Activated naive CD4-positive, alpha-beta T cell treated with anti-CD3 and anti-CD28 coated beads for 36 hours (primary cell): ENCODE measurements at regions not wholly inside any gene's neighbourhood (a gene's known extent, or its start where the extent isn't known, plus 50 kb on each side); places are given as distances from the start of the nearest gene placed in this dataset.
A peak's percentile ranks its signal among the peaks of the same experiment; 100 is the strongest.

ENCODE experiments used
- CTCF ChIA-PET: fragments of 350-600 bp; sonication (Branson Sonifier 250); formaldehyde crosslinking; loops from one replicate; lab custom pipeline; 2021; ENCODE audit warnings: antibody characterized with exemption; lab: Charles Lee
- DNase-seq: peaks from one replicate; pipeline ENCODE4 v3.0.0-alpha.2; 2020
- H3K27ac Mint-ChIP-seq: one replicate; pipeline ENCODE4 v1.8.0; 2021; ENCODE audit warnings: mild to moderate bottlenecking, mixed read lengths
- H3K27me3 Mint-ChIP-seq: one replicate; pipeline ENCODE4 v1.8.0; 2021; ENCODE audit warnings: low read depth, mixed read lengths
- H3K36me3 Mint-ChIP-seq: one replicate; pipeline ENCODE4 v1.8.0; 2021; ENCODE audit warnings: low read depth, mixed read lengths
- H3K4me1 Mint-ChIP-seq: one replicate; pipeline ENCODE4 v1.8.0; 2021; ENCODE audit warnings: low read depth, mixed read lengths
- H3K4me3 Mint-ChIP-seq: one replicate; pipeline ENCODE4 v1.8.0; 2021; ENCODE audit warnings: mild to moderate bottlenecking, moderate library complexity, mixed read lengths
- H3K9me3 Mint-ChIP-seq: one replicate; pipeline ENCODE4 v1.8.0; 2021; ENCODE audit warnings: mixed read lengths
- intact Hi-C: fragments of 100-400 bp; cut with micrococcal nuclease; formaldehyde crosslinking; loops from one replicate; pipeline ENCODE4 v1.15.1; 2023

GRCh38 chr2:9099341-9099751 is 95.9 kb upstream of the MBOAT2 start:
- DNase-seq = no peak
- no peak overlapping the region for H3K27ac Mint-ChIP-seq
- H3K27me3 Mint-ChIP-seq = peaks cover 11% of the 10 kb centered on the region
- H3K4me1 Mint-ChIP-seq = peaks cover 2% of the 10 kb centered on the region
- H3K4me3 Mint-ChIP-seq = no peak overlapping the region
- CTCF ChIA-PET = no interaction called here
- H3K36me3 Mint-ChIP-seq = no peaks in the 10 kb centered on the region
- H3K9me3 Mint-ChIP-seq = no peaks in the 10 kb centered on the region
- intact Hi-C loops = no loop called here

- no peak for DNase-seq
Observed at GRCh38 chr2:9097892-9098291, 94.4 kb upstream of the MBOAT2 start.

GRCh38 chr2:9097239-9097638 is 93.8 kb upstream of the MBOAT2 start:
- Mint-ChIP-seq H3K4me3 (no peak overlapping the region), H3K27me3 (peaks cover 25% of the 10 kb centered on the region), H3K36me3 (no peaks in the 10 kb centered on the region), H3K9me3 (no peaks in the 10 kb centered on the region), H3K27ac (no peak overlapping the region), H3K4me1 (peaks cover 2% of the 10 kb centered on the region)
- intact Hi-C loops = no loop called here
- CTCF ChIA-PET = no interaction called here
- no peak for DNase-seq

More at GRCh38 chr2:9097892-9098291, 94.4 kb upstream of the MBOAT2 start:
- peaks cover 20% of the 10 kb centered on the region for H3K27me3 Mint-ChIP-seq
- no peak overlapping the region for H3K27ac Mint-ChIP-seq
- H3K36me3 Mint-ChIP-seq = no peaks in the 10 kb centered on the region
- H3K4me1 Mint-ChIP-seq = peaks cover 2% of the 10 kb centered on the region
- no peak overlapping the region for H3K4me3 Mint-ChIP-seq
- CTCF ChIA-PET = no interaction called here
- intact Hi-C loops = no loop called here
- no peaks in the 10 kb centered on the region for H3K9me3 Mint-ChIP-seq

- CTCF ChIA-PET = no interaction called here
- H3K27me3 Mint-ChIP-seq = peaks cover 26% of the 10 kb centered on the region
- no peak for DNase-seq
- peaks cover 2% of the 10 kb centered on the region for H3K4me1 Mint-ChIP-seq
- H3K4me3 Mint-ChIP-seq = no peak overlapping the region
- H3K9me3 Mint-ChIP-seq = no peaks in the 10 kb centered on the region
- intact Hi-C loops = no loop called here
- no peaks in the 10 kb centered on the region for H3K36me3 Mint-ChIP-seq
- no peak overlapping the region for H3K27ac Mint-ChIP-seq
Observed at GRCh38 chr2:9096761-9097160, 93.3 kb upstream of the MBOAT2 start.

- H3K4me1 Mint-ChIP-seq = peaks cover 2% of the 10 kb centered on the region
Observed at GRCh38 chr2:9095690-9096089, 92.2 kb upstream of the MBOAT2 start.

GRCh38 chr2:9095226-9095625 is 91.7 kb upstream of the MBOAT2 start:
- CTCF ChIA-PET = no interaction called here
- H3K27ac Mint-ChIP-seq = no peak overlapping the region
- no peak for DNase-seq
- H3K4me1 Mint-ChIP-seq = peaks cover 2% of the 10 kb centered on the region
- peaks cover 26% of the 10 kb centered on the region for H3K27me3 Mint-ChIP-seq
- no peaks in the 10 kb centered on the region for H3K36me3 Mint-ChIP-seq
- H3K4me3 Mint-ChIP-seq = no peak overlapping the region
- no peaks in the 10 kb centered on the region for H3K9me3 Mint-ChIP-seq
- intact Hi-C loops = no loop called here

More at GRCh38 chr2:9095690-9096089, 92.2 kb upstream of the MBOAT2 start:
- intact Hi-C loops = no loop called here
- no peaks in the 10 kb centered on the region for H3K9me3 Mint-ChIP-seq
- CTCF ChIA-PET = interaction anchor here (0.6 kb wide), 1 partner anchor 415 kb away, joined by 3 read pairs; no protein-coding TSS in a partner anchor
- H3K4me3 Mint-ChIP-seq = no peak overlapping the region
- no peak overlapping the region for H3K27ac Mint-ChIP-seq
- H3K27me3 Mint-ChIP-seq = peaks cover 26% of the 10 kb centered on the region
- no peaks in the 10 kb centered on the region for H3K36me3 Mint-ChIP-seq
- DNase-seq = peak; percentile 10

- Mint-ChIP-seq H3K36me3 (no peaks in the 10 kb centered on the region), H3K27me3 (peaks cover 26% of the 10 kb centered on the region), H3K4me1 (no peaks in the 10 kb centered on the region), H3K9me3 (no peaks in the 10 kb centered on the region), H3K27ac (no peak overlapping the region), H3K4me3 (no peak overlapping the region)
- intact Hi-C loops = no loop called here
- CTCF ChIA-PET = no interaction called here
- no peak for DNase-seq
Observed at GRCh38 chr2:9094117-9094516, 90.6 kb upstream of the MBOAT2 start.

- Mint-ChIP-seq H3K9me3 (no peaks in the 10 kb centered on the region), H3K27ac (no peak overlapping the region)
Observed at GRCh38 chr2:9093324-9093723, 89.8 kb upstream of the MBOAT2 start.

GRCh38 chr2:9092383-9093282 is 89.1 kb upstream of the MBOAT2 start:
- Mint-ChIP-seq H3K9me3 (no peaks in the 10 kb centered on the region), H3K27ac (no peak overlapping the region), H3K4me1 (no peaks in the 10 kb centered on the region), H3K36me3 (no peaks in the 10 kb centered on the region), H3K4me3 (no peak overlapping the region), H3K27me3 (peaks cover 26% of the 10 kb centered on the region)
- no peak for DNase-seq
- intact Hi-C loops = no loop called here
- CTCF ChIA-PET = interaction anchor here (0.6 to 0.7 kb wide), 4 partner anchors 68 to 279 kb away, joined by 3 to 4 read pairs (median 3); no protein-coding TSS in a partner anchor

More at GRCh38 chr2:9093324-9093723, 89.8 kb upstream of the MBOAT2 start:
- intact Hi-C loops = no loop called here
- no peak for DNase-seq
- H3K27me3 Mint-ChIP-seq = peaks cover 26% of the 10 kb centered on the region
- H3K4me3 Mint-ChIP-seq = no peak overlapping the region
- no peaks in the 10 kb centered on the region for H3K36me3 Mint-ChIP-seq
- no peaks in the 10 kb centered on the region for H3K4me1 Mint-ChIP-seq
- CTCF ChIA-PET = interaction anchor here (0.6 to 0.7 kb wide), 2 partner anchors 68 to 267 kb away, joined by 3 to 4 read pairs; no protein-coding TSS in a partner anchor

- peaks cover 26% of the 10 kb centered on the region for H3K27me3 Mint-ChIP-seq
- no peaks in the 10 kb centered on the region for H3K36me3 Mint-ChIP-seq
- no peak overlapping the region for H3K27ac Mint-ChIP-seq
- DNase-seq = no peak
- no peak overlapping the region for H3K4me3 Mint-ChIP-seq
- CTCF ChIA-PET = interaction anchor here (0.6 kb wide), 1 partner anchor 191 kb away, joined by 3 read pairs; no protein-coding TSS in a partner anchor
- no peaks in the 10 kb centered on the region for H3K9me3 Mint-ChIP-seq
- intact Hi-C loops = no loop called here
- H3K4me1 Mint-ChIP-seq = no peaks in the 10 kb centered on the region
Observed at GRCh38 chr2:9091811-9092210, 88.3 kb upstream of the MBOAT2 start.

GRCh38 chr2:9089831-9090230 is 86.3 kb upstream of the MBOAT2 start:
- CTCF ChIA-PET = no interaction called here
- no peak for DNase-seq
- H3K4me3 Mint-ChIP-seq = no peak overlapping the region
- H3K27ac Mint-ChIP-seq = no peak overlapping the region
- H3K4me1 Mint-ChIP-seq = no peaks in the 10 kb centered on the region
- peaks cover 19% of the 10 kb centered on the region for H3K27me3 Mint-ChIP-seq
- H3K36me3 Mint-ChIP-seq = no peaks in the 10 kb centered on the region
- H3K9me3 Mint-ChIP-seq = no peaks in the 10 kb centered on the region
- intact Hi-C loops = no loop called here

GRCh38 chr2:9087121-9087681 is 83.7 kb upstream of the MBOAT2 start:
- peaks cover 2% of the 10 kb centered on the region for H3K9me3 Mint-ChIP-seq
- H3K36me3 Mint-ChIP-seq = no peaks in the 10 kb centered on the region
- peaks cover 3% of the 10 kb centered on the region for H3K27me3 Mint-ChIP-seq
- no peak for DNase-seq
- H3K27ac Mint-ChIP-seq = no peak overlapping the region
- intact Hi-C loops = no loop called here
- CTCF ChIA-PET = no interaction called here
- no peaks in the 10 kb centered on the region for H3K4me1 Mint-ChIP-seq
- H3K4me3 Mint-ChIP-seq = no peak overlapping the region
